Activated naive CD8-positive, alpha-beta T cell treated with anti-CD3 and anti-CD28 coated beads, Interleukin-2, amount 10 ng/mL, durations not matched to agents 7 days and 5 days (primary cell): ENCODE measurements at regions not wholly inside any gene's neighbourhood (a gene's known extent, or its start where the extent isn't known, plus 50 kb on each side); places are given as distances from the start of the nearest gene placed in this dataset.
"Not testable (repeated sequence)": the region's sequence is repeated elsewhere in the genome, so short reads cannot be mapped to it uniquely, and the experiment has no call there.

Source experiments
- ATAC-seq: fragments of 150-1000 bp; cut with Tn5 transposase; one replicate; pipeline ENCODE4 v1.10.0; 2021; ENCODE audit warnings: low read depth, moderate library complexity
- POLR2A ChIA-PET: fragments of 350-600 bp; sonication (Branson Sonifier 250); formaldehyde crosslinking; loops from one replicate; lab custom pipeline; 2021; ENCODE audit warnings: antibody characterized with exemption; lab: Charles Lee
- DNase-seq: peaks from one replicate; pipeline ENCODE4 v3.0.0; 2021
- H3K27ac Mint-ChIP-seq: one replicate; pipeline ENCODE4 v1.8.0; 2022; ENCODE audit warnings: mild to moderate bottlenecking, mixed read lengths
- H3K27me3 Mint-ChIP-seq: one replicate; pipeline ENCODE4 v1.8.0; 2022; ENCODE audit warnings: mild to moderate bottlenecking, moderate library complexity, mixed read lengths
- H3K36me3 Mint-ChIP-seq: one replicate; pipeline ENCODE4 v1.8.0; 2021; ENCODE audit warnings: mild to moderate bottlenecking, mixed read lengths
- H3K4me1 Mint-ChIP-seq: one replicate; pipeline ENCODE4 v1.8.0; 2021; ENCODE audit warnings: mixed read lengths
- H3K4me3 Mint-ChIP-seq: one replicate; pipeline ENCODE4 v1.8.0; 2022; ENCODE audit warnings: mild to moderate bottlenecking, moderate library complexity, mixed read lengths
- H3K9me3 Mint-ChIP-seq: one replicate; pipeline ENCODE4 v1.8.0; 2021; ENCODE audit warnings: mixed read lengths

DNA sequence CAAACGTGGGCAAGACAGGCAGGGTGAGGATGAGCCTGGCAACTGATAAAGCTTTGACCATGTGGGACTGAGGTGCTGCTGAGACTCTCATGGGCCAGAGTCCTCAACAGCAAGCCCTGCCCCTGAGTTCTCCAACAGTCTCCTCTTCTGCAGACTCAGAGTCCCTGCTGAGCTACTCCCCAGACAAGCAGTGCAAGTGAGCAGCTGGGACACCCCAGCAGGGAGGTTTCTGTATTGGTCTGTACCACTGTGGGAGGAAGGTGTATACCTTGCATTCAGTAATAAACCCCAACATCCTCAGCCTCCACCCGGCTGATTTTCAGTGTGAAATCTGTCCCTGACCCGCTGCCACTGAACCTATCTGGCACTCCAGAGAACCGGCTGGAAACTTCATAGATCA, 542.5 kb downstream of the RPIA start:
- H3K4me3 Mint-ChIP-seq, ATAC-seq, H3K4me1 Mint-ChIP-seq, DNase-seq, H3K36me3 Mint-ChIP-seq, H3K27ac Mint-ChIP-seq, POLR2A ChIA-PET, H3K27me3 Mint-ChIP-seq, H3K9me3 Mint-ChIP-seq: not testable (repeated sequence)

DNA sequence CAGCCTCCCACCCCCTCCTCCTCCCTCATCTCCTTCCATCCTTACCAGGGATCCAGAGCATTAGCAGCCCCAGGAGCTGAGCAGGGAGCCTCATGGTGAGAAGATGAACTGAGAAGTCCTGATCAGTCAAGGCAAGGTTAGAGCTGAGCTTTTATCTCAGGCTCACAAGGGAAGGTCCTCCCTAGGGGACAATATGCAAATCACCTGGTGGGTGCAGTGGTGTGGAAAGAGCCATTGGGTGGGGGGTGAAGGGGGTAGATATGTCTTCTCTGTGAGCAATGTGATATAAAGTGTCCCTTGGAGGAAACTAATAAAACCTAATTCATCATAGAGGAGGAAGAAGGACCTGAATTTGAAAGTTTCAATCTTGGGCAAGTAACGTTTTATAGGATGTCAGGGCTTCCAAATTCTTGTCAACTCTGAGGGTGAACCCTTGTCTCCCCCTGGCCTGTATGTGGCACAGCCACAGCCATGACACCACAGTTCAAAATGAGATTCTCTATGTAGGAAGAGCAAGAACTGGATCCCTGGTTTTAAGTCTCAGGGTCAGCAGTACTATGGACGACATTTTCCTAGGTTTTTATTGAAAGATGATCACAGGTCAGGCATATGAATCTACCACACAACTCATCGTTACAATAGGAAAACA, 543.5 kb downstream of the RPIA start:
- DNase-seq, H3K27me3 Mint-ChIP-seq: not testable (repeated sequence)

DNA sequence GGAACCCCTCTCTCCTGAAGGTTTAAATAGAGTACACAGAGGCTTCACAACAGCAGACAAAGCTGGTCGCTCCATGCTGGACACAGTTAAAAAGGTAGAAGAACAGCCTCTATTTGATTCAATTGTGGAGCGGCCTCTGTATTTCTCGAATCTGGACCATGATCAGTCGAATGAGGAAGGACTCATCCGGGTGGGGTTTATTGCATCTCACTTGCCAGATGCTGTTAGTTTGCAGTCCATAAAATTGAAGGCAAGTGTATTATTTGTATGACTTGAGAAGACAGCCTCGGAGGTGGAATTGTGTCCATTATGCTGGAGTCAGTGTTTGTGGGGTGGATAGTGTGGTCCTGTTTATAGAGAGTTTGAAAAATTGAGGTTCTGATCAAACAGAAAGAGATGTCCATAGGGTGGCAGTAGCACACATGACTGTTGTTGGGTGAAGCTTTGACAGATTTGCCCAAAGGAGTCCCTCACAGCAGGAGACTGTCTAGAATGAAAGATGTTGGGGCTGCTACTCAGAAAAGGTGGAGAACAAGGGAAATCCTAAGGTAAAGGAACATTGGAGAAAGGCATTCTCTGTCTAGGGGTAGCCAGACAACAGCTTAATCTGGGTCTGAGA, 545.5 kb downstream of the RPIA start:
- DNase-seq, H3K4me1 Mint-ChIP-seq, H3K27ac Mint-ChIP-seq, H3K36me3 Mint-ChIP-seq, H3K4me3 Mint-ChIP-seq, H3K27me3 Mint-ChIP-seq, ATAC-seq, POLR2A ChIA-PET, H3K9me3 Mint-ChIP-seq: not testable (repeated sequence)

More for the DNA sequence above, 543.5 kb downstream of the RPIA start:
- H3K4me1 Mint-ChIP-seq, H3K4me3 Mint-ChIP-seq, H3K27ac Mint-ChIP-seq, H3K9me3 Mint-ChIP-seq, H3K36me3 Mint-ChIP-seq, ATAC-seq, POLR2A ChIA-PET: not testable (repeated sequence)

DNA sequence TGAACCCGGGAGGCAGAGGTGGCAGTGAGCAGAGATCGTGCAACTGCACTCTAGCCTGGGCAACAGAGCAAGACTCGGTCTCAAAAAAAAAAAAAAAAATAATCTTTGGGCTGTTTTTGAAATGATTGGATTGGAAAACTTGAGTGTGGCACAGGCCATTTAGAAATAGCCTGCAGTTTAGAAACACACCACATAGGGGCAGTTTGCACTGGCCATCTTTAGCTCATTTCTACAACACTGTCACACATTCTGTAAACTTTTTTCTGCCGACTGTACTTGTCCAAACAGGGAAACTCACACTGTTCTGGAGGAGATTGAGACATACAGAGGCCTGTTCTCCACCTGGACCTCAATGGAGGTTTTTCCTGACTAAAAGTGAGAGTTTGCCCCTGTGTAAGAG, 546.3 kb downstream of the RPIA start:
- H3K4me3 Mint-ChIP-seq, POLR2A ChIA-PET, H3K27me3 Mint-ChIP-seq, DNase-seq, H3K36me3 Mint-ChIP-seq, H3K27ac Mint-ChIP-seq, H3K4me1 Mint-ChIP-seq, H3K9me3 Mint-ChIP-seq, ATAC-seq: not testable (repeated sequence)

DNA sequence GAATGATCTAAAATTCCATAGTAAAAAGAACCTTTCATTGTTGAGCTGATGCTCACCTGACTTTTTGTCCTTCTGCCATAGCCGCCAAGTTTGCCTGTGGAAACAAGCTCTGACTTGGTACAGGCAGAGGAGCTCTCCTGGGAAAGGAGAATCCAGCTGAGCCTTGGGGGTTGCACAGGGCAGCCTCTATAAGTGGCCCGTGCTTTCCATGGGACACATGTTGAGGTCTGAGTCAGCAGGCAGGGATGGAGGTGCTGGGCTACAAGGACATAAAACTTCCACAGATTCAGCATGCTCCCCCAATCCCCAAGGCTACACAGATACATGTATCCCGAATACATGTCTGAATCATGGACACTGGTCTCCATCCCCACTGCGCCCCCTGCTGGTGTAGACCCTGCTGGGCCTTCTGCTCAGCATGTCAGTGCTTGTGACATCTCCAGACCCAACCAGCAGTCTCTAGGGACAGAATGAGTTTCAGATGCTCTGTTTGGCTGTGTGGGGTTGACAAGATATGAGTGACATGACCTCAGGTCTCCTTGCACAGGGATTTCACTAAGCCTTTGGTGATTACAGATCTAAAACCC, 551.7 kb downstream of the RPIA start:
- H3K27me3 Mint-ChIP-seq, DNase-seq, H3K27ac Mint-ChIP-seq, H3K4me1 Mint-ChIP-seq, H3K9me3 Mint-ChIP-seq, H3K4me3 Mint-ChIP-seq, POLR2A ChIA-PET, H3K36me3 Mint-ChIP-seq: not testable (repeated sequence)
- peak; percentile 52 for ATAC-seq

DNA sequence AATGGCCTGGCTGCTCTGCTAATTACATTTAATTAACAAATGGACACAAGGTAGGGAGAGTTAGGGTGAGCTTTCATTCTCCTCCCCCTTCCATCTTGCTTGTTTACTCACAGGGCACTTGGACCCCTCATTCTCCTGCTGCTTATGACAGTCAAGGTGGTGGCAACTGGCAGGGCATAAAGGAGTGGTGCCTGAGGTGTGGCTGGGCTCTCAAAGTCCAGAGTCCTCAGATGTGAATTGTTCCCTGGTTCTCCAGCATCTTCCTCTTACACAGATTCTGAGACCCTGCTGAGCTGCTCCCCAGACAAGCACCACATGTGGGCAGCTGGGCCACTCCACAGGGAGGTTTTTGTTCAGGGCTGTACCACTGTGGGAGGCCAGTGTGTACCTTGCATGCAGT, 552.9 kb downstream of the RPIA start:
- H3K36me3 Mint-ChIP-seq, H3K4me1 Mint-ChIP-seq, H3K4me3 Mint-ChIP-seq, H3K27ac Mint-ChIP-seq, H3K27me3 Mint-ChIP-seq, ATAC-seq, POLR2A ChIA-PET, DNase-seq, H3K9me3 Mint-ChIP-seq: not testable (repeated sequence)

DNA sequence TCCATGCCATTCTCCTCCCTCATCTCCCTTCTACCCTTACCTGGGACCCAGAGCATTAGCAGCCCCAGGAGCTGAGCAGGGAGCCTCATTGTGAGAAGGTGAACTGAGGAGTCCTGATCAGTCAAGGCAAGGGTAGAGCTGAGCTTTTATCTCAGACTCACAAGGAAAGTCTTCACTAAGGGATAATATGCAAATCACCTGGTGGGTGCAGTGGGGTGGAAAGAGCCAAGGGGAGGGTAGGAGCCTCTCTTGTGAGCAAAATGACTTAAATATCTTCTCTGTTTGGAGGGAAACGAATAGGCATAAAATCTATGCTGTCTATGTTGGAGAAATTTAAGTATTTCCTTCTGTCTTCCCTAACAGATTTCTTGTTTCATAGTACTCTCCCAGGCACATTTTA, 554.0 kb downstream of the RPIA start:
- H3K9me3 Mint-ChIP-seq, H3K4me3 Mint-ChIP-seq, H3K27ac Mint-ChIP-seq, DNase-seq, ATAC-seq, H3K27me3 Mint-ChIP-seq, H3K36me3 Mint-ChIP-seq, H3K4me1 Mint-ChIP-seq, POLR2A ChIA-PET: not testable (repeated sequence)

DNA sequence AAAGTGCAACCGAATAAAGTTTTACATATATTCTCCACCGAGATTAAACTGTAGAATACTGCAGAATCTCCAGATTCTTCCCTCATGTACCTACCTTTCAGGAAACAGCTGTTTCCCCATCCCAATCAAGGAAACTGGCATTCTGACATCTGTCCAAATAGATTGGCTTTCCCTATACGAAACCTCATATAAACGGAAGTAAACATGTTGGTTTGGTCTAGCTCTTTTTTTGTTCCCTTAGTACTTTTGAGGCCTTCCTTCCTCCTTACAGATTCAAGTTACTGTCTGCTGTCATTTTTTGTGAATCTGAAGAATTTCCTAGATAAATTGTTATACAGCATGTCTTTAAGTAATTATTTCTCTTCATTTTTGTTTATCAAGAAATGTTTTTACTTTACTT, 554.6 kb downstream of the RPIA start:
- H3K9me3 Mint-ChIP-seq, H3K27ac Mint-ChIP-seq, DNase-seq, POLR2A ChIA-PET, H3K4me1 Mint-ChIP-seq, H3K36me3 Mint-ChIP-seq, ATAC-seq, H3K27me3 Mint-ChIP-seq, H3K4me3 Mint-ChIP-seq: not testable (repeated sequence)

DNA sequence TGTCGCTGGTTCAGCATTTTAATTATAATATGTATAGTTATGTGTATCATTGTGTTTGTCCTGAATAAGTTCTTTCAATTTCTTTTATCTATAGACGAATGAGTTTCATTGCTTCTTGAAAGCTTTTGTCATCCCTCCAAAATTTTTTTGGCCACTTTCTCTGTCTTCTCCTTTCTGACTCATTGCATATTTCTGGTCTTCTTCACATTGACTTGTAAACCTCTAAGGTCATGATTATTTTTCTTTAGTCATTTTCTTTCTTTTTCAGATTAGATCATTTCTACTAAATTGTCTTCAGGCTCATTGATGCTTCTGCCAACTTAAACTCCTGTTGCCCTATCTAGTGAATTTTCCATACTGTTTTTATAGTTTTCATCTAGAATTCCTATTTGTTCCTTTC, 555.1 kb downstream of the RPIA start:
- ATAC-seq, POLR2A ChIA-PET, H3K36me3 Mint-ChIP-seq, H3K9me3 Mint-ChIP-seq, DNase-seq, H3K4me3 Mint-ChIP-seq, H3K27me3 Mint-ChIP-seq, H3K4me1 Mint-ChIP-seq, H3K27ac Mint-ChIP-seq: not testable (repeated sequence)

DNA sequence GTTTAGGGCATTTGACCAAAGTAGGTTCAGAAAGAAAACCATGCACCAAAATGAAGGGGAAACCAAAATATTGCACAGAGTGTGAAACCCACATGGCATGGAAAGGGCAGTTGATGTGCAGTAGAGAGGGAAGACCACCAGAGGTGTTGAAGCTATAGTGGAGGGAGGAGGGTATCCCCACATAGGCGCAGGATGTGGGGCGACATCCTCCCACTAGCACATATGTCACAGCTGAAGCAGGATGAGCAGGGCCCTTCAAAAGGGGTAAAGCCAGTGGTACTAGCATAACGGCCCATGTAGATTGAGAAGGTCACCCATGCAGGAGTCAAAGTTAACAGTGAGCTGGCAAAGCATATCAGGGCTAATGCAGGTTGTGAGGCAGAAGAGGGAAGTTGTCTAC, 563.5 kb downstream of the RPIA start:
- H3K27ac Mint-ChIP-seq, POLR2A ChIA-PET, H3K4me3 Mint-ChIP-seq, H3K4me1 Mint-ChIP-seq, H3K36me3 Mint-ChIP-seq, ATAC-seq, H3K9me3 Mint-ChIP-seq, H3K27me3 Mint-ChIP-seq, DNase-seq: not testable (repeated sequence)

DNA sequence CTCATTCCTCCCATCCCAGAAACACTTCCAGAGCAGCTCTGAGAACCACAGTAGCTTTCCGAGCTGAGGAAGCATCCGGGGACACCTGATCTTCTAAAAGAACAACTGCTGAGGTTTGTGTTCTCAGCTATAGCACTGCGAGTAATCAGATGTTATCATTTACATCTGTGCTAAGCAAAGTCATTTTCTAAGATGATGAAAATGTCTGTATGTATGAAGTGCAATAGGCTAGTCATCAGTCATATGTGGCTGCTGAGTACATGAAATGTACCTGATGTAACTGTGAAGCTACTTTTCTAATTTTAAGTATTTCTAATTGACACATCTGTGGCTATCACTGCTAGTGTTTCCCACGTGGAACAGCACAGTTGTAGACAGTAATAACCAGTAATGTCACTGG, 582.0 kb downstream of the RPIA start:
- H3K27ac Mint-ChIP-seq, H3K27me3 Mint-ChIP-seq, POLR2A ChIA-PET, ATAC-seq, H3K9me3 Mint-ChIP-seq, H3K4me1 Mint-ChIP-seq, DNase-seq, H3K4me3 Mint-ChIP-seq, H3K36me3 Mint-ChIP-seq: not testable (repeated sequence)

DNA sequence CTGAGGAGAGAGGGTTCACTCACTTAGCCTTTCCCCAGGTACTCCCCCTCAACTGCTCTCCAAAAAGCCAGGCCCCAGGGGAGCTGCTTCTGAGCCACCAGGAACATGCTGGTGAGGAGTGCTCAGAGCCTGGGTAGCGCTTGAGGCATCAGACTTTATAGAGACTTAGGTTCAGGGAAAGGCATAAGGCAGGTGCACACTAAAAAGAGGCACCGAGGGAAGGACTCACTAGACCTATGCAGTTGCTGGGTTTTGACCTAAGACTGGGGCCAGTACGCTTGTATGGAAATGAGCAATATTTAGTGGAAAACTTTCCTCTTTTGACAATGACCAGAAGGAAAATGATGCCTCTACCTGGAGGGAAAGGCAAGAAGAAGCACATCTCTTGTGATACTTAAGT, 589.1 kb downstream of the RPIA start:
- H3K4me1 Mint-ChIP-seq, ATAC-seq, DNase-seq, H3K4me3 Mint-ChIP-seq, POLR2A ChIA-PET, H3K27ac Mint-ChIP-seq, H3K27me3 Mint-ChIP-seq, H3K9me3 Mint-ChIP-seq, H3K36me3 Mint-ChIP-seq: not testable (repeated sequence)

DNA sequence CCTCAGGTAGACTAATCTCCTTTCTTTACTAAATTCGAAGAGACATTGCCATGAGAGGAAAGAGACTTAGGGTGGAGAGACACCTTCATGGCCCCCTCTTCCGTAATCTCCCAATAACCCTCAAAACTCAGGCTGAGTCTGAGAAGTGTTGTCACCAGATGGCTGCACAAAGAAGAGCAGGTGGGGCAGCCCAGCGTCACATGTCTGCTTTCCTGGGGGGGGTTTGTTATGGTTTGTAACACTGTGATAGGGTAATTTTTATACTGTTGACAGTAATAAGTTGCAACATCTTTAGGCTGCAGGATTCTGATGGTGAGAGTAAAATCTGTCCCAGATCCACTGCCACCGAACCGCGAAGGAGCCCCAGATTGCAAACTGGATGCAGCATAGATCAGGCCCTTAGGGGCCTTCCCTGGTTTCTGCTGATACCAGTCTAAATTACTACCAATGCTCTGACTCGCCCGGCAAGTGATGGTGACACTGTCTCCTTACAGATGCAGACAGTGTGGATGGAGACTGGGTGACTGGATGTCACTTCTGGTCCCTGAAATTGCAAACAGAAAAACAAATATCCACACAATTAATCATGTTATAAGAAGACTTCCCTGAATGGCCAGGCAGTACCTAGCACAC, 595.1 kb downstream of the RPIA start:
- POLR2A ChIA-PET, H3K27me3 Mint-ChIP-seq: not testable (repeated sequence)

DNA sequence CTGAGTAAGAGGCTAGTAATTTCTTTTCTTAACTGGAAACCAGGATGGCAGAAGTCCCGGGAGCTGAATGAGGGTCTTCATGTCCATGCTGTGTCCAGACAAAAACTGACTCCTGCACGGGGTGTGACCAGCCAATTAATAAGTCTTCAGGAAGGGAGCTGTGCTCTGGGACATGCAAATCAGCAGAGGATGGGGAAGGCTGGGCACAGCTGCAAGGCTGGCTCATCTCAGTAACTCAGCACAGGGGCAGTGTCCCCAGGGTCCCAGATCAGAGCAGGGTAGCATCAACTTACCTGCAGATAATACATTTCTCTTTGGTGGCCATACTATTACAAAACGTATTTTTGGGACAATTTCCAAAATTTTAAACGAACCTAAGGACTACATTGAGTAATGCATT, 595.6 kb downstream of the RPIA start:
- DNase-seq, POLR2A ChIA-PET, H3K27me3 Mint-ChIP-seq, H3K36me3 Mint-ChIP-seq, H3K27ac Mint-ChIP-seq, H3K4me1 Mint-ChIP-seq, ATAC-seq, H3K9me3 Mint-ChIP-seq, H3K4me3 Mint-ChIP-seq: not testable (repeated sequence)

More for the DNA sequence above, 595.1 kb downstream of the RPIA start:
- H3K27ac Mint-ChIP-seq, H3K4me1 Mint-ChIP-seq, H3K36me3 Mint-ChIP-seq, H3K4me3 Mint-ChIP-seq, H3K9me3 Mint-ChIP-seq, ATAC-seq, DNase-seq: not testable (repeated sequence)
